WTC11 (cell line): ENCODE measurements at regions not wholly inside any gene's neighbourhood (a gene's known extent, or its start where the extent isn't known, plus 50 kb on each side); places are given as distances from the start of the nearest gene placed in this dataset.

Source experiments
- ATAC-seq: fragments of 200-7000 bp; cut with Tn5 transposase; 2 replicates; pipeline ENCODE4 v1.10.0; 2021; ENCODE audit warnings: mild to moderate bottlenecking, moderate library complexity
- CTCF ChIA-PET: fragments of 300-600 bp; sonication (Branson Sonifier 250); formaldehyde crosslinking; loops from one replicate; lab custom pipeline; 2021; ENCODE audit warnings: antibody characterized with exemption; lab: Charles Lee
- POLR2A ChIA-PET: fragments of 350-600 bp; sonication (Branson Sonifier 250); formaldehyde crosslinking; loops from one replicate; lab custom pipeline; 2021; ENCODE audit warnings: antibody characterized with exemption; lab: Charles Lee
- DNase-seq: peaks from one replicate; pipeline ENCODE4 v3.0.0; 2021; ENCODE audit warnings: low spot score
- H3K27ac Mint-ChIP-seq: 2 replicates; pipeline ENCODE4 v1.8.0; 2021; ENCODE audit warnings: mixed read lengths
- H3K27me3 Mint-ChIP-seq: 2 replicates; pipeline ENCODE4 v1.8.0; 2021; ENCODE audit warnings: low read depth, mild to moderate bottlenecking, moderate library complexity, mixed read lengths
- H3K36me3 Mint-ChIP-seq: 2 replicates; pipeline ENCODE4 v1.8.0; 2021; ENCODE audit warnings: mixed read lengths
- H3K4me1 Mint-ChIP-seq: 2 replicates; pipeline ENCODE4 v1.8.0; 2022; ENCODE audit warnings: mixed read lengths
- H3K4me3 Mint-ChIP-seq: 2 replicates; pipeline ENCODE4 v1.8.0; 2021; ENCODE audit warnings: mild to moderate bottlenecking, moderate library complexity, mixed read lengths
- H3K9me3 Mint-ChIP-seq: 2 replicates; pipeline ENCODE4 v1.8.0; 2021; ENCODE audit warnings: mixed read lengths
- CBFB ChIP-seq: sonication (generic); formaldehyde crosslinking; IDR thresholded peaks from 2 replicates; pipeline ENCODE4 v1.8.1; 2022; ENCODE audit warnings: mild to moderate bottlenecking, low read depth, missing genetic modification reagents
- ELF4 ChIP-seq: sonication (generic); formaldehyde crosslinking; IDR thresholded peaks from 2 replicates; pipeline ENCODE4 v1.8.1; 2022; ENCODE audit warnings: low read depth, mild to moderate bottlenecking, moderate library complexity, missing genetic modification reagents
- GTF2I ChIP-seq: fragments of 250-450 bp; sonication (Bioruptor Pico); conservative IDR thresholded peaks from 2 replicates; pipeline ENCODE4 v1.4.0; 2021; ENCODE audit warnings: mild to moderate bottlenecking
- IRF2 ChIP-seq: sonication (generic); formaldehyde crosslinking; IDR thresholded peaks from 2 replicates; pipeline ENCODE4 v1.8.0; 2022; ENCODE audit warnings: low read depth, missing genetic modification reagents, borderline replicate concordance
- KAT7 ChIP-seq: sonication (generic); formaldehyde crosslinking; IDR thresholded peaks from 2 replicates; pipeline ENCODE4 v1.8.1; 2023; ENCODE audit warnings: missing genetic modification reagents, mild to moderate bottlenecking, borderline replicate concordance
- MYBL2 ChIP-seq: sonication (generic); formaldehyde crosslinking; IDR thresholded peaks from 2 replicates; pipeline ENCODE4 v1.8.1; 2023; ENCODE audit warnings: mild to moderate bottlenecking, moderate library complexity, missing genetic modification reagents
- NR2C2 ChIP-seq: sonication (generic); formaldehyde crosslinking; IDR thresholded peaks from 2 replicates; pipeline ENCODE4 v1.8.0; 2022; ENCODE audit warnings: mild to moderate bottlenecking, missing genetic modification reagents
- NR3C1 ChIP-seq: sonication (generic); formaldehyde crosslinking; conservative IDR thresholded peaks from 2 replicates; pipeline ENCODE4 v1.8.1; 2023; ENCODE audit warnings: low read depth, mild to moderate bottlenecking, missing genetic modification reagents
- RELA ChIP-seq: sonication (generic); formaldehyde crosslinking; IDR thresholded peaks from 2 replicates; pipeline ENCODE4 v1.8.1; 2022; ENCODE audit warnings: missing genetic modification reagents, mild to moderate bottlenecking, borderline replicate concordance
- SOX15 ChIP-seq: fragments of 250-450 bp; sonication (Bioruptor Pico); IDR thresholded peaks from 2 replicates; pipeline ENCODE4 v1.9.0; 2021; ENCODE audit warnings: mild to moderate bottlenecking
- TEAD1 ChIP-seq: sonication (generic); formaldehyde crosslinking; IDR thresholded peaks from 2 replicates; pipeline ENCODE4 v1.8.0; 2022; ENCODE audit warnings: mild to moderate bottlenecking, missing genetic modification reagents
- ZNF263 ChIP-seq: sonication (generic); formaldehyde crosslinking; IDR thresholded peaks from 2 replicates; pipeline ENCODE4 v1.8.1; 2022; ENCODE audit warnings: low read depth, mild to moderate bottlenecking, moderate library complexity, missing genetic modification reagents
- TF ChIP-seq, protein P1 (sequence below): fragments of 250-450 bp; sonication (Bioruptor Pico); IDR thresholded peaks from 2 replicates; pipeline ENCODE4 v1.9.0; 2021; ENCODE audit warnings: mild to moderate bottlenecking
- TF ChIP-seq, protein P2 (sequence below): sonication (generic); formaldehyde crosslinking; IDR thresholded peaks from 2 replicates; pipeline ENCODE4 v1.8.0; 2023; ENCODE audit warnings: missing genetic modification reagents, mild to moderate bottlenecking, borderline replicate concordance
- TF ChIP-seq, protein P3 (sequence below): fragments of 250-450 bp; sonication (Bioruptor Pico); IDR thresholded peaks from 2 replicates; pipeline ENCODE4 v1.9.0; 2021; ENCODE audit warnings: moderate library complexity, mild to moderate bottlenecking, inconsistent platforms, borderline replicate concordance
- TF ChIP-seq, protein P4 (sequence below): sonication (generic); formaldehyde crosslinking; IDR thresholded peaks from 2 replicates; pipeline ENCODE4 v1.8.1; 2023; ENCODE audit warnings: mild to moderate bottlenecking, moderate library complexity, missing genetic modification reagents
- TF ChIP-seq, protein P5 (sequence below): sonication (generic); formaldehyde crosslinking; IDR thresholded peaks from 2 replicates; pipeline ENCODE4 v1.8.0; 2022; ENCODE audit warnings: mild to moderate bottlenecking, missing genetic modification reagents

DNA sequence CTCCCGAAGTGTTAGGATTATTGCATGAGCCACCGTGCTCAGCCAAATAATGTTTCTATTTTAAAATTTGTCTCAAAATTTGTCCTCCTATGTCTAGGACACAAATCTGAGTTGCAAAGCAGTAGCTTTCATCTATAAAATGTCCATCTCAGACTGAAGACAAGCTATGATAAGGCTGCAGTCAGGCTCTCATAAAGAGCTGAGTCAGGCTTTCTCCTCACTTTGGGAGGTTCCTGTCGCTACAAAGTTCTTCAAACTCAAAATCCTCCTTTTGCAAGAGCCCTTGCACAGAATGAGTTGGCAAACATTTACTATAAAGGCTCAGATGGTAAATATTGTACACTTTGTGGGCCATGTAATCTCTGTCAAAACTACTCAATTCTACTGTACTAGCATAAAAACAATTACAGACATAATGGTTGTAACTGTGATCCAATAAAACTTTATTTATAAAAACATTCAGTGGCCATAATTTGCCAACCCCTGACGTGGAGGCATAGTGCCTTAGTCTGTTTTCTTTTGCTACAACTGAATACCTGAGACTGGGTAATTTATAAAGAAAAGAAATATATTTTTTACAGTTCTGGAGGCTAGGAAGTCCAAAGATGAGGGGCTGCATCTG is 154.9 kb upstream of the SATB2 start:
- CTCF ChIA-PET: no interaction called here
- H3K4me3 Mint-ChIP-seq: no peak overlapping the region
- no peaks in the 10 kb centered on the region for H3K36me3 Mint-ChIP-seq
- H3K4me1 Mint-ChIP-seq: peaks cover 18% of the 10 kb centered on the region
- DNase-seq: no peak
- no peaks in the 10 kb centered on the region for H3K9me3 Mint-ChIP-seq
- no peak overlapping the region for H3K27ac Mint-ChIP-seq
- POLR2A ChIA-PET: no interaction called here
- TF ChIP-seq, protein P1, sequence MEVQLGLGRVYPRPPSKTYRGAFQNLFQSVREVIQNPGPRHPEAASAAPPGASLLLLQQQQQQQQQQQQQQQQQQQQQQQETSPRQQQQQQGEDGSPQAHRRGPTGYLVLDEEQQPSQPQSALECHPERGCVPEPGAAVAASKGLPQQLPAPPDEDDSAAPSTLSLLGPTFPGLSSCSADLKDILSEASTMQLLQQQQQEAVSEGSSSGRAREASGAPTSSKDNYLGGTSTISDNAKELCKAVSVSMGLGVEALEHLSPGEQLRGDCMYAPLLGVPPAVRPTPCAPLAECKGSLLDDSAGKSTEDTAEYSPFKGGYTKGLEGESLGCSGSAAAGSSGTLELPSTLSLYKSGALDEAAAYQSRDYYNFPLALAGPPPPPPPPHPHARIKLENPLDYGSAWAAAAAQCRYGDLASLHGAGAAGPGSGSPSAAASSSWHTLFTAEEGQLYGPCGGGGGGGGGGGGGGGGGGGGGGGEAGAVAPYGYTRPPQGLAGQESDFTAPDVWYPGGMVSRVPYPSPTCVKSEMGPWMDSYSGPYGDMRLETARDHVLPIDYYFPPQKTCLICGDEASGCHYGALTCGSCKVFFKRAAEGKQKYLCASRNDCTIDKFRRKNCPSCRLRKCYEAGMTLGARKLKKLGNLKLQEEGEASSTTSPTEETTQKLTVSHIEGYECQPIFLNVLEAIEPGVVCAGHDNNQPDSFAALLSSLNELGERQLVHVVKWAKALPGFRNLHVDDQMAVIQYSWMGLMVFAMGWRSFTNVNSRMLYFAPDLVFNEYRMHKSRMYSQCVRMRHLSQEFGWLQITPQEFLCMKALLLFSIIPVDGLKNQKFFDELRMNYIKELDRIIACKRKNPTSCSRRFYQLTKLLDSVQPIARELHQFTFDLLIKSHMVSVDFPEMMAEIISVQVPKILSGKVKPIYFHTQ: no peak
- TF ChIP-seq ZNF263 (CRISPR knock-in tag) (no peak), TEAD1 (CRISPR knock-in tag) (no peak), MYBL2 (CRISPR knock-in tag) (no peak), NR3C1 (CRISPR knock-in tag) (no peak), CBFB (no peak), IRF2 (no peak), ELF4 (no peak), NR2C2 (CRISPR knock-in tag) (no peak), GTF2I (CRISPR knock-in tag) (no peak), KAT7 (CRISPR knock-in tag) (no peak), RELA (CRISPR knock-in tag) (no peak), SOX15 (CRISPR knock-in tag) (no peak)
- TF ChIP-seq, protein P2, sequence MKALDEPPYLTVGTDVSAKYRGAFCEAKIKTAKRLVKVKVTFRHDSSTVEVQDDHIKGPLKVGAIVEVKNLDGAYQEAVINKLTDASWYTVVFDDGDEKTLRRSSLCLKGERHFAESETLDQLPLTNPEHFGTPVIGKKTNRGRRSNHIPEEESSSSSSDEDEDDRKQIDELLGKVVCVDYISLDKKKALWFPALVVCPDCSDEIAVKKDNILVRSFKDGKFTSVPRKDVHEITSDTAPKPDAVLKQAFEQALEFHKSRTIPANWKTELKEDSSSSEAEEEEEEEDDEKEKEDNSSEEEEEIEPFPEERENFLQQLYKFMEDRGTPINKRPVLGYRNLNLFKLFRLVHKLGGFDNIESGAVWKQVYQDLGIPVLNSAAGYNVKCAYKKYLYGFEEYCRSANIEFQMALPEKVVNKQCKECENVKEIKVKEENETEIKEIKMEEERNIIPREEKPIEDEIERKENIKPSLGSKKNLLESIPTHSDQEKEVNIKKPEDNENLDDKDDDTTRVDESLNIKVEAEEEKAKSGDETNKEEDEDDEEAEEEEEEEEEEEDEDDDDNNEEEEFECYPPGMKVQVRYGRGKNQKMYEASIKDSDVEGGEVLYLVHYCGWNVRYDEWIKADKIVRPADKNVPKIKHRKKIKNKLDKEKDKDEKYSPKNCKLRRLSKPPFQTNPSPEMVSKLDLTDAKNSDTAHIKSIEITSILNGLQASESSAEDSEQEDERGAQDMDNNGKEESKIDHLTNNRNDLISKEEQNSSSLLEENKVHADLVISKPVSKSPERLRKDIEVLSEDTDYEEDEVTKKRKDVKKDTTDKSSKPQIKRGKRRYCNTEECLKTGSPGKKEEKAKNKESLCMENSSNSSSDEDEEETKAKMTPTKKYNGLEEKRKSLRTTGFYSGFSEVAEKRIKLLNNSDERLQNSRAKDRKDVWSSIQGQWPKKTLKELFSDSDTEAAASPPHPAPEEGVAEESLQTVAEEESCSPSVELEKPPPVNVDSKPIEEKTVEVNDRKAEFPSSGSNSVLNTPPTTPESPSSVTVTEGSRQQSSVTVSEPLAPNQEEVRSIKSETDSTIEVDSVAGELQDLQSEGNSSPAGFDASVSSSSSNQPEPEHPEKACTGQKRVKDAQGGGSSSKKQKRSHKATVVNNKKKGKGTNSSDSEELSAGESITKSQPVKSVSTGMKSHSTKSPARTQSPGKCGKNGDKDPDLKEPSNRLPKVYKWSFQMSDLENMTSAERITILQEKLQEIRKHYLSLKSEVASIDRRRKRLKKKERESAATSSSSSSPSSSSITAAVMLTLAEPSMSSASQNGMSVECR (CRISPR knock-in tag): no peak
- TF ChIP-seq, protein P3, sequence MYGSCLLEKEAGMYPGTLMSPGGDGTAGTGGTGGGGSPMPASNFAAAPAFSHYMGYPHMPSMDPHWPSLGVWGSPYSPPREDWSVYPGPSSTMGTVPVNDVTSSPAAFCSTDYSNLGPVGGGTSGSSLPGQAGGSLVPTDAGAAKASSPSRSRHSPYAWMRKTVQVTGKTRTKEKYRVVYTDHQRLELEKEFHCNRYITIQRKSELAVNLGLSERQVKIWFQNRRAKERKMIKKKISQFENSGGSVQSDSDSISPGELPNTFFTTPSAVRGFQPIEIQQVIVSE (CRISPR knock-in tag): no peak
- TF ChIP-seq, protein P4, sequence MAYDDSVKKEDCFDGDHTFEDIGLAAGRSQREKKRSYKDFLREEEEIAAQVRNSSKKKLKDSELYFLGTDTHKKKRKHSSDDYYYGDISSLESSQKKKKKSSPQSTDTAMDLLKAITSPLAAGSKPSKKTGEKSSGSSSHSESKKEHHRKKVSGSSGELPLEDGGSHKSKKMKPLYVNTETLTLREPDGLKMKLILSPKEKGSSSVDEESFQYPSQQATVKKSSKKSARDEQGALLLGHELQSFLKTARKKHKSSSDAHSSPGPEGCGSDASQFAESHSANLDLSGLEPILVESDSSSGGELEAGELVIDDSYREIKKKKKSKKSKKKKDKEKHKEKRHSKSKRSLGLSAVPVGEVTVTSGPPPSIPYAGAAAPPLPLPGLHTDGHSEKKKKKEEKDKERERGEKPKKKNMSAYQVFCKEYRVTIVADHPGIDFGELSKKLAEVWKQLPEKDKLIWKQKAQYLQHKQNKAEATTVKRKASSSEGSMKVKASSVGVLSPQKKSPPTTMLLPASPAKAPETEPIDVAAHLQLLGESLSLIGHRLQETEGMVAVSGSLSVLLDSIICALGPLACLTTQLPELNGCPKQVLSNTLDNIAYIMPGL (CRISPR knock-in tag): no peak
- TF ChIP-seq, protein P5, sequence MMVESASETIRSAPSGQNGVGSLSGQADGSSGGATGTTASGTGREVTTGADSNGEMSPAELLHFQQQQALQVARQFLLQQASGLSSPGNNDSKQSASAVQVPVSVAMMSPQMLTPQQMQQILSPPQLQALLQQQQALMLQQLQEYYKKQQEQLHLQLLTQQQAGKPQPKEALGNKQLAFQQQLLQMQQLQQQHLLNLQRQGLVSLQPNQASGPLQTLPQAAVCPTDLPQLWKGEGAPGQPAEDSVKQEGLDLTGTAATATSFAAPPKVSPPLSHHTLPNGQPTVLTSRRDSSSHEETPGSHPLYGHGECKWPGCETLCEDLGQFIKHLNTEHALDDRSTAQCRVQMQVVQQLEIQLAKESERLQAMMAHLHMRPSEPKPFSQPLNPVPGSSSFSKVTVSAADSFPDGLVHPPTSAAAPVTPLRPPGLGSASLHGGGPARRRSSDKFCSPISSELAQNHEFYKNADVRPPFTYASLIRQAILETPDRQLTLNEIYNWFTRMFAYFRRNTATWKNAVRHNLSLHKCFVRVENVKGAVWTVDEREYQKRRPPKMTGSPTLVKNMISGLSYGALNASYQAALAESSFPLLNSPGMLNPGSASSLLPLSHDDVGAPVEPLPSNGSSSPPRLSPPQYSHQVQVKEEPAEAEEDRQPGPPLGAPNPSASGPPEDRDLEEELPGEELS: no peak
- ATAC-seq: no peak
- no peaks in the 10 kb centered on the region; the same call in 1 of the 2 replicates for H3K27me3 Mint-ChIP-seq
